Osteocyte (in vitro differentiated cells): ENCODE measurements at regions not wholly inside any gene's neighbourhood (a gene's known extent, or its start where the extent isn't known, plus 50 kb on each side); places are given as distances from the start of the nearest gene placed in this dataset.

Source experiments
- DNase-seq: peaks from one replicate; pipeline ENCODE4 v3.0.0; 2021; ENCODE audit warnings: mixed read lengths; ENCODE audit not compliant: unreplicated experiment; ENCODE audit errors: extremely low spot score
- H3K27ac Mint-ChIP-seq: one replicate; pipeline ENCODE4 v1.8.0; 2021; ENCODE audit warnings: mild to moderate bottlenecking, mixed read lengths; ENCODE audit not compliant: unreplicated experiment
- H3K27me3 Mint-ChIP-seq: one replicate; pipeline ENCODE4 v1.8.0; 2021; ENCODE audit warnings: mixed read lengths; ENCODE audit not compliant: unreplicated experiment
- H3K36me3 Mint-ChIP-seq: one replicate; pipeline ENCODE4 v1.8.0; 2021; ENCODE audit warnings: mixed read lengths; ENCODE audit not compliant: unreplicated experiment
- H3K4me1 Mint-ChIP-seq: one replicate; pipeline ENCODE4 v1.8.0; 2021; ENCODE audit warnings: mixed read lengths; ENCODE audit not compliant: unreplicated experiment
- H3K4me3 Mint-ChIP-seq: one replicate; pipeline ENCODE4 v1.8.0; 2021; ENCODE audit warnings: mild to moderate bottlenecking, moderate library complexity, mixed read lengths; ENCODE audit not compliant: unreplicated experiment
- H3K9me3 Mint-ChIP-seq: one replicate; pipeline ENCODE4 v1.8.0; 2021; ENCODE audit warnings: mixed read lengths; ENCODE audit not compliant: unreplicated experiment
- CTCF ChIP-seq: fragments of 200-600 bp; sonication (generic); IDR thresholded peaks from 2 replicates; pipeline ENCODE4 v1.5.0; 2021; ENCODE audit warnings: antibody characterized with exemption, mild to moderate bottlenecking, moderate library complexity

GRCh38 chr3:56885453-56885852 lies 83.7 kb upstream of the ARHGEF3 start:
- H3K27me3 Mint-ChIP-seq = peaks cover 16% of the 10 kb centered on the region
- H3K4me3 Mint-ChIP-seq = no peak overlapping the region
- no peak overlapping the region for H3K27ac Mint-ChIP-seq

GRCh38 chr3:56884387-56884786 lies 82.6 kb upstream of the ARHGEF3 start:
- no peak overlapping the region for H3K4me3 Mint-ChIP-seq
- peaks cover 16% of the 10 kb centered on the region for H3K27me3 Mint-ChIP-seq
- no peak for TF ChIP-seq CTCF
- no peak for DNase-seq
- no peak overlapping the region for H3K27ac Mint-ChIP-seq
- H3K4me1 Mint-ChIP-seq = peaks cover 2% of the 10 kb centered on the region
- H3K9me3 Mint-ChIP-seq = no peaks in the 10 kb centered on the region
- no peaks in the 10 kb centered on the region for H3K36me3 Mint-ChIP-seq

More at GRCh38 chr3:56885453-56885852, 83.7 kb upstream of the ARHGEF3 start:
- no peaks in the 10 kb centered on the region for H3K4me1 Mint-ChIP-seq
- no peak for DNase-seq
- no peaks in the 10 kb centered on the region for H3K9me3 Mint-ChIP-seq
- no peak for TF ChIP-seq CTCF
- no peaks in the 10 kb centered on the region for H3K36me3 Mint-ChIP-seq

- TF ChIP-seq CTCF = no peak
- H3K27ac Mint-ChIP-seq = no peak overlapping the region
- no peak overlapping the region for H3K4me3 Mint-ChIP-seq
- H3K4me1 Mint-ChIP-seq = peaks cover 3% of the 10 kb centered on the region
- DNase-seq = no peak
- H3K36me3 Mint-ChIP-seq = no peaks in the 10 kb centered on the region
- peaks cover 16% of the 10 kb centered on the region for H3K27me3 Mint-ChIP-seq
- no peaks in the 10 kb centered on the region for H3K9me3 Mint-ChIP-seq
Measured at GRCh38 chr3:56883828-56884227, 82.1 kb upstream of the ARHGEF3 start.

- Mint-ChIP-seq H3K27ac (no peak overlapping the region), H3K36me3 (no peaks in the 10 kb centered on the region), H3K27me3 (peaks cover 16% of the 10 kb centered on the region), H3K4me1 (peaks cover 3% of the 10 kb centered on the region), H3K4me3 (no peak overlapping the region), H3K9me3 (no peaks in the 10 kb centered on the region)
- TF ChIP-seq CTCF = no peak
- DNase-seq = no peak
Measured at GRCh38 chr3:56882896-56883295, 81.1 kb upstream of the ARHGEF3 start.

GRCh38 chr3:56881841-56882240 lies 80.1 kb upstream of the ARHGEF3 start:
- TF ChIP-seq CTCF = no peak

More at GRCh38 chr3:56881841-56882240, 80.1 kb upstream of the ARHGEF3 start:
- Mint-ChIP-seq H3K27me3 (peaks cover 7% of the 10 kb centered on the region), H3K9me3 (no peaks in the 10 kb centered on the region), H3K4me3 (no peak overlapping the region), H3K36me3 (no peaks in the 10 kb centered on the region), H3K27ac (no peak overlapping the region), H3K4me1 (peaks cover 3% of the 10 kb centered on the region)
- no peak for DNase-seq
